ENCODE measurements at regions not wholly inside any gene's neighbourhood (a gene's known extent, or its start where the extent isn't known, plus 50 kb on each side); places are given as distances from the start of the nearest gene placed in this dataset.

DNA sequence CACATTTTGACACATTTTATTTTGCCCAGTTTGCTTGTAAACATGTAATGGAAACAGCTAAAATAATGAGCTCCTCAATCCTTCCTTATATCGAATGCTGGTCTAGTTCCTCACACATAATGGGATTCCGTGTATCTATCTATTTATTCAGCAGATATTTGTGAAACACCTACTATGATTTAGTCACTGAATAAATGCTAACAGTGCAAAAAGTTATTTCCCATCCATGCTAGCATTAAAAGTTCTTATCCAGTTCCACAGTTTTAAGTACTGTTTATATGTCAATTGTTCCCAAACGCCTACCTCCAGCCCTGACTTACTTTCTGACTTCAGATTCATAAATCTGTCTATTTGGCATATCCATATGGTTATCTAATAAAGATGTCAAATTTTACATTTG, 1788.7 kb upstream of the FLRT2 start:
- Histone ChIP-seq H3K9me2 (ENCODE audit: insufficient read depth, low read length) (no peaks in the 10 kb centered on the region), H4K20me1 (ENCODE audit: insufficient read depth) (no peaks in the 10 kb centered on the region), H3K4me2 (ENCODE audit: low read length) (no peak overlapping the region), H3K27ac (ENCODE audit: low read length) (no peak overlapping the region), H2AFZ (ENCODE audit: low read depth, low read length) (no peak overlapping the region), H3K79me2 (replicated peaks; ENCODE audit: insufficient read depth, low read length) (no peaks in the 10 kb centered on the region), H3F3A (ENCODE audit: insufficient read depth, low read length, poor library complexity, severe bottlenecking) (no peaks in the 10 kb centered on the region), H3K4me3 (ENCODE audit: low read length) (no peak overlapping the region), H3K27me3 (ENCODE audit: insufficient read depth, low read depth, low read length) (no peaks in the 10 kb centered on the region), H3K9ac (ENCODE audit: low read length) (no peak overlapping the region), H3K36me3 (ENCODE audit: insufficient read depth, low read length) (no peaks in the 10 kb centered on the region), H3K9me3 (ENCODE audit: low read length) (no peaks in the 10 kb centered on the region)
- no peak for TF ChIP-seq RAD21 (conservative IDR thresholded peaks at IDR 0.05)
- no peak for TF ChIP-seq SMC3 (conservative IDR thresholded peaks at IDR 0.05; ENCODE audit: poor library complexity)
- TF ChIP-seq, protein P1, sequence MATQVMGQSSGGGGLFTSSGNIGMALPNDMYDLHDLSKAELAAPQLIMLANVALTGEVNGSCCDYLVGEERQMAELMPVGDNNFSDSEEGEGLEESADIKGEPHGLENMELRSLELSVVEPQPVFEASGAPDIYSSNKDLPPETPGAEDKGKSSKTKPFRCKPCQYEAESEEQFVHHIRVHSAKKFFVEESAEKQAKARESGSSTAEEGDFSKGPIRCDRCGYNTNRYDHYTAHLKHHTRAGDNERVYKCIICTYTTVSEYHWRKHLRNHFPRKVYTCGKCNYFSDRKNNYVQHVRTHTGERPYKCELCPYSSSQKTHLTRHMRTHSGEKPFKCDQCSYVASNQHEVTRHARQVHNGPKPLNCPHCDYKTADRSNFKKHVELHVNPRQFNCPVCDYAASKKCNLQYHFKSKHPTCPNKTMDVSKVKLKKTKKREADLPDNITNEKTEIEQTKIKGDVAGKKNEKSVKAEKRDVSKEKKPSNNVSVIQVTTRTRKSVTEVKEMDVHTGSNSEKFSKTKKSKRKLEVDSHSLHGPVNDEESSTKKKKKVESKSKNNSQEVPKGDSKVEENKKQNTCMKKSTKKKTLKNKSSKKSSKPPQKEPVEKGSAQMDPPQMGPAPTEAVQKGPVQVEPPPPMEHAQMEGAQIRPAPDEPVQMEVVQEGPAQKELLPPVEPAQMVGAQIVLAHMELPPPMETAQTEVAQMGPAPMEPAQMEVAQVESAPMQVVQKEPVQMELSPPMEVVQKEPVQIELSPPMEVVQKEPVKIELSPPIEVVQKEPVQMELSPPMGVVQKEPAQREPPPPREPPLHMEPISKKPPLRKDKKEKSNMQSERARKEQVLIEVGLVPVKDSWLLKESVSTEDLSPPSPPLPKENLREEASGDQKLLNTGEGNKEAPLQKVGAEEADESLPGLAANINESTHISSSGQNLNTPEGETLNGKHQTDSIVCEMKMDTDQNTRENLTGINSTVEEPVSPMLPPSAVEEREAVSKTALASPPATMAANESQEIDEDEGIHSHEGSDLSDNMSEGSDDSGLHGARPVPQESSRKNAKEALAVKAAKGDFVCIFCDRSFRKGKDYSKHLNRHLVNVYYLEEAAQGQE (IDR thresholded peaks at IDR 0.05; ENCODE audit: borderline replicate concordance): no peak
- TF ChIP-seq, protein P2, sequence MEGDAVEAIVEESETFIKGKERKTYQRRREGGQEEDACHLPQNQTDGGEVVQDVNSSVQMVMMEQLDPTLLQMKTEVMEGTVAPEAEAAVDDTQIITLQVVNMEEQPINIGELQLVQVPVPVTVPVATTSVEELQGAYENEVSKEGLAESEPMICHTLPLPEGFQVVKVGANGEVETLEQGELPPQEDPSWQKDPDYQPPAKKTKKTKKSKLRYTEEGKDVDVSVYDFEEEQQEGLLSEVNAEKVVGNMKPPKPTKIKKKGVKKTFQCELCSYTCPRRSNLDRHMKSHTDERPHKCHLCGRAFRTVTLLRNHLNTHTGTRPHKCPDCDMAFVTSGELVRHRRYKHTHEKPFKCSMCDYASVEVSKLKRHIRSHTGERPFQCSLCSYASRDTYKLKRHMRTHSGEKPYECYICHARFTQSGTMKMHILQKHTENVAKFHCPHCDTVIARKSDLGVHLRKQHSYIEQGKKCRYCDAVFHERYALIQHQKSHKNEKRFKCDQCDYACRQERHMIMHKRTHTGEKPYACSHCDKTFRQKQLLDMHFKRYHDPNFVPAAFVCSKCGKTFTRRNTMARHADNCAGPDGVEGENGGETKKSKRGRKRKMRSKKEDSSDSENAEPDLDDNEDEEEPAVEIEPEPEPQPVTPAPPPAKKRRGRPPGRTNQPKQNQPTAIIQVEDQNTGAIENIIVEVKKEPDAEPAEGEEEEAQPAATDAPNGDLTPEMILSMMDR (IDR thresholded peaks at IDR 0.05; ENCODE audit: poor library complexity, severe bottlenecking): no peak
- TF ChIP-seq EZH2 (IDR thresholded peaks at IDR 0.05; ENCODE audit: borderline replicate concordance, insufficient read depth, low read length, poor library complexity, severe bottlenecking): no peak
- no peak for TF ChIP-seq TAF1 (IDR thresholded peaks at IDR 0.05; ENCODE audit: low read depth)
- no peak for TF ChIP-seq POLR2AphosphoS5 (IDR thresholded peaks at IDR 0.05)
- TF ChIP-seq EP300 (conservative IDR thresholded peaks at IDR 0.05; ENCODE audit: poor library complexity, severe bottlenecking): no peak
- no peak for TF ChIP-seq MXI1 (conservative IDR thresholded peaks at IDR 0.05; ENCODE audit: poor library complexity, severe bottlenecking)

DNA sequence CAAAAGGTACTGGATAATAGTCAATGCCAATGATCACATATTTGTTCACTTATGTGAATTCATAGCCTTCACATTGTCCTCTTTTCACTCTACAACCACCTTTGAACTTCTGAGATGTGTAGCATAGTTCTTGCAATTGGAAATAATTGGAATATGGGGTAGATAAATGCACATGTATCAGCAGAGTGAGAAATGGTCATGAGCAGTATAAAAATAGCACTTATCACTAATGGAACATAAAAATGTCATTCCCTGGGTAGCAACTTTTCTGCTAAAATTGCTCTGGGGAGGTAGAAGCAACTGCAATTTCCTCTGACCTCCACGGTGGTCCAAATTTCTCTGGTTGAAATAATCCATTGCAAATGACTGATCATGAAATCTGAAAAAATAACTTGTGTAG, 1785.7 kb upstream of the FLRT2 start:
- TF ChIP-seq, protein P1 (IDR thresholded peaks at IDR 0.05; ENCODE audit: borderline replicate concordance): no peak
- peak; percentile 88 for TF ChIP-seq POLR2AphosphoS5 (IDR thresholded peaks at IDR 0.05)
- no peak for TF ChIP-seq MXI1 (conservative IDR thresholded peaks at IDR 0.05; ENCODE audit: poor library complexity, severe bottlenecking)
- H2AFZ ChIP-seq (ENCODE audit: low read depth, low read length): no peak overlapping the region

More for the DNA sequence above, 1785.7 kb upstream of the FLRT2 start:
- Histone ChIP-seq H3K9me2 (ENCODE audit: insufficient read depth, low read length) (no peaks in the 10 kb centered on the region), H4K20me1 (ENCODE audit: insufficient read depth) (no peaks in the 10 kb centered on the region), H3K27me3 (ENCODE audit: insufficient read depth, low read depth, low read length) (no peaks in the 10 kb centered on the region), H3K36me3 (ENCODE audit: insufficient read depth, low read length) (no peaks in the 10 kb centered on the region), H3K9ac (ENCODE audit: low read length) (no peak overlapping the region), H3K4me3 (ENCODE audit: low read length) (no peak overlapping the region), H3F3A (ENCODE audit: insufficient read depth, low read length, poor library complexity, severe bottlenecking) (no peaks in the 10 kb centered on the region), H3K27ac (ENCODE audit: low read length) (peak overlapping the region; percentile 45), H3K9me3 (ENCODE audit: low read length) (no peaks in the 10 kb centered on the region), H3K79me2 (replicated peaks; ENCODE audit: insufficient read depth, low read length) (no peaks in the 10 kb centered on the region), H3K4me2 (ENCODE audit: low read length) (no peak overlapping the region)
